Transverse colon (tissue), 4 donors: ENCODE measurements at regions not wholly inside any gene's neighbourhood (a gene's known extent, or its start where the extent isn't known, plus 50 kb on each side); places are given as distances from the start of the nearest gene placed in this dataset.

Experiments
- DNase-seq: peaks from one replicate; pipeline ENCODE4 v3.0.0-alpha.2; 2019
- H3K27ac ChIP-seq, 4 donors: fragments of 200-600 bp; sonication (generic); 2 replicates each; pipeline ENCODE4 v1.5.1; 2016 to 2018; ENCODE audit warnings: inconsistent platforms in 4 of 4
- H3K27me3 ChIP-seq: fragments of 200-600 bp; sonication (generic); 2 replicates; pipeline ENCODE4 v1.5.1; 2017; ENCODE audit warnings: inconsistent platforms
- H3K36me3 ChIP-seq, 4 donors: fragments of 200-600 bp; sonication (generic); 2 replicates each; pipeline ENCODE4 v1.5.1; 2017 to 2019; ENCODE audit warnings: inconsistent platforms in 4 of 4
- H3K4me1 ChIP-seq, 4 donors: fragments of 200-600 bp; sonication (generic); 2 replicates each; pipeline ENCODE4 v1.5.1; 2017 to 2020; ENCODE audit warnings: inconsistent platforms in 4 of 4
- H3K4me3 ChIP-seq, 4 donors: fragments of 200-600 bp; sonication (generic); 1 replicate in 1 of 4; 2 replicates in 3 of 4; pipeline versions ENCODE4 v1.5.1 to v1.6.1; 2017 to 2019; ENCODE audit warnings: inconsistent platforms in 4 of 4
- H3K9me3 ChIP-seq, 2 donors: fragments of 200-600 bp; sonication (generic); 2 replicates each; pipeline ENCODE4 v1.5.1; 2017 to 2019; ENCODE audit warnings: inconsistent platforms in 2 of 2
- EP300 ChIP-seq: sonication (generic); formaldehyde crosslinking; IDR thresholded peaks from one replicate; pipeline ENCODE4 v1.6.1; 2017; ENCODE audit warnings: antibody characterized with exemption, low read depth
- POLR2A ChIP-seq: fragments of 450-650 bp; IDR thresholded peaks from one replicate; pipeline ENCODE4 v1.6.1; 2016; ENCODE audit warnings: antibody characterized with exemption, mild to moderate bottlenecking, moderate library complexity
- POLR2AphosphoS5 ChIP-seq, 3 donors: sonication (generic); formaldehyde crosslinking; IDR thresholded peaks; one replicate each; pipeline ENCODE4 v1.6.1; 2016; ENCODE audit warnings: antibody characterized with exemption in 3 of 3
- WGBS, 2 donors: methylation state at CpG; one replicate each; pipeline ENCODE4 v1.1.5; 2018; ENCODE audit warnings: low coverage in 1 of 2; 5-methylcytosine and 5-hydroxymethylcytosine counted together
- in situ Hi-C, 4 donors: fragments of 200-750 bp; cut with MboI; loops; one replicate each; pipeline versions ENCODE4 v1.15.0 to v1.15.1; 2017; ENCODE audit warnings: low sequenced_read_pairs in 3 of 4, low pct_ligation_motif_present in 1 of 4, low pct_unique_long_range_greater_than_20kb in 1 of 4
- intact Hi-C: fragments of 100-400 bp; cut with DNase I; formaldehyde crosslinking; loops from one replicate; pipeline ENCODE4 v1.15.1; 2023; ENCODE audit warnings: low total_unique reads
- TF ChIP-seq, protein P1 (sequence below), 5 experiments: fragments of 200-600 bp in 3 of 5; fragments of 450-650 bp in 2 of 5; sonication (generic) in 3 of 5; IDR thresholded peaks; 1 replicate in 2 of 5; 2 replicates in 3 of 5; pipeline ENCODE4 v1.5.1; 2016 to 2017; ENCODE audit warnings: antibody characterized with exemption in 5 of 5, inconsistent platforms in 3 of 5, mild to moderate bottlenecking in 2 of 5, moderate library complexity in 1 of 5

DNA sequence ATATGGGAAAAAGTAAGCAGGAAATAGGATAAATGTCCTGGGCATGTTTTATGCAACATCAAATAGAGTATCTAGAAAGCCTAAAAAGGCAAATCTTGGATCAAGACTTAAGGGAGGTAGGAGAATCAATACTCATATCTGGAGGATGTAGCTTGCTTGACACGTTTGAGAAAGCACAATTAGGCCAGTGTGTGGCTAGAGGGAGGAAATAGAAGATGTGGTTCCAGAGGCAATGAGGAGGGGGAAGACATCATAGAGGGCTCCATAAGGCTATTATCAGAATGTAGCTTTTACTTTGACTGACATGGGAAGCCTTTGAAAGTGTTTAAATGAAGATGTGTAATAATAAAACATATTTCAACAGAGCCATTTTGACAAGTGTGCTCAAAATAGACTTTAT, 200.7 kb upstream of the CDH12 start:
- Histone ChIP-seq H3K4me3 (no peak overlapping the region), H3K36me3 (no peaks in the 10 kb centered on the region), H3K27me3 (no peaks in the 10 kb centered on the region), H3K9me3 (no peaks in the 10 kb centered on the region), H3K27ac (no peak overlapping the region), H3K4me1 (no peaks in the 10 kb centered on the region)
- no peak for TF ChIP-seq POLR2A
- TF ChIP-seq POLR2AphosphoS5 (IDR thresholded peaks at IDR 0.05) = no peak
- TF ChIP-seq, protein P1, sequence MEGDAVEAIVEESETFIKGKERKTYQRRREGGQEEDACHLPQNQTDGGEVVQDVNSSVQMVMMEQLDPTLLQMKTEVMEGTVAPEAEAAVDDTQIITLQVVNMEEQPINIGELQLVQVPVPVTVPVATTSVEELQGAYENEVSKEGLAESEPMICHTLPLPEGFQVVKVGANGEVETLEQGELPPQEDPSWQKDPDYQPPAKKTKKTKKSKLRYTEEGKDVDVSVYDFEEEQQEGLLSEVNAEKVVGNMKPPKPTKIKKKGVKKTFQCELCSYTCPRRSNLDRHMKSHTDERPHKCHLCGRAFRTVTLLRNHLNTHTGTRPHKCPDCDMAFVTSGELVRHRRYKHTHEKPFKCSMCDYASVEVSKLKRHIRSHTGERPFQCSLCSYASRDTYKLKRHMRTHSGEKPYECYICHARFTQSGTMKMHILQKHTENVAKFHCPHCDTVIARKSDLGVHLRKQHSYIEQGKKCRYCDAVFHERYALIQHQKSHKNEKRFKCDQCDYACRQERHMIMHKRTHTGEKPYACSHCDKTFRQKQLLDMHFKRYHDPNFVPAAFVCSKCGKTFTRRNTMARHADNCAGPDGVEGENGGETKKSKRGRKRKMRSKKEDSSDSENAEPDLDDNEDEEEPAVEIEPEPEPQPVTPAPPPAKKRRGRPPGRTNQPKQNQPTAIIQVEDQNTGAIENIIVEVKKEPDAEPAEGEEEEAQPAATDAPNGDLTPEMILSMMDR (IDR thresholded peaks at IDR 0.05) = no peak
- no peak for TF ChIP-seq EP300
- DNase-seq = no peak
- intact Hi-C loops (no loop called here), in situ Hi-C loops (no loop called here)
- WGBS, 2 donors = 17% methylated on average over 1 of the region's 1 CpG

DNA sequence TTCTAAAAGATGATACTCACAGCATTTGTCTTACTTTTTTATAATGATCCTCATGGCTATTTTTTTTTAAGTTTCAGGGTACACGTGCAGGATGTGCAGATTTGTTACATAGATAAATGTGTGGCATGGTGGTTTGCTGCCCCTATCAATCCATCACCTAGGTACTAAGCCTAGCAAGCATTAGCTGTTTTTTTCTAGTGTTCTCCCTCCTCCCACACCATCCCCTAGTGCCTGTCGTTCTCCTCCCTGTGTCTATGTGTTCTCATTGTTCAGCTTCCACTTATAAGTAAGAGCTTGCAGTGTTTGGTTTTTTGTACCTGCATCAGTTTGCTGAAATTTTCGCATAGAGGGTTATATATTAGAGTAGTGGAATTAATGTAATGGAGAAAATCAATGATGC, 189.1 kb upstream of the CDH12 start:
- Histone ChIP-seq H3K27me3 (no peaks in the 10 kb centered on the region), H3K4me3 (no peak overlapping the region), H3K36me3 (no peaks in the 10 kb centered on the region), H3K27ac (no peak overlapping the region), H3K4me1 (no peaks in the 10 kb centered on the region), H3K9me3 (no peaks in the 10 kb centered on the region)
- intact Hi-C loops = no loop called here
- no peak for DNase-seq
- in situ Hi-C loops = no loop called here
- 31 to 41% methylated on average over 3 of the region's 3 CpGs for WGBS, 2 donors
- TF ChIP-seq POLR2A (no peak), POLR2AphosphoS5 (IDR thresholded peaks at IDR 0.05) (no peak), EP300 (no peak)
- TF ChIP-seq, protein P1 (IDR thresholded peaks at IDR 0.05) = no peak

DNA sequence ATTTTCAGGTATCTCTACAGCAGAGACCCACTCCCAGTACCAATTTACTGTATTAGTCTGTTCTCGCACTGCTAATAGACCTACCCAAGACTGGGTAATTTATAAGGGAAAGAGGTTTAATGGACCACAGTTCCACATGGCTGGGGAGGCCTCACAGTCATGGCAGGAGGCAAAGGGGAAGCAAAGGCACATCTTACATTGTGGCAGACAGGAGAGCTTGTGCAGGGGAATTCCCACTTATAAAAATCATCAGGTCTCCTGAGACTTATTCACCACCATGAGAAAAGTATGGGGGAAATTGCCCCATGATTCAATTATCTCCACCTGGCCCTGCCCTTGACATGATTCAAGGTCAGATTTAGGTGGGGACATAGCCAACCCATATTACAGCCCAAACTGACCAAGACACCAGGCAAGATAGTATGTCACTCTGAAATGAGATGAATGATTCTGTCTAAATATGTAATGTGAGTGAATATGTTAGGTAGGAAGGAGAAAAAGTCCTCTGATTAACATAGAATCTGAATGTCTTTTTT, 182.5 kb upstream of the CDH12 start:
- no peak for TF ChIP-seq EP300
- no peak for TF ChIP-seq POLR2AphosphoS5 (IDR thresholded peaks at IDR 0.05)
- TF ChIP-seq, protein P1 (IDR thresholded peaks at IDR 0.05) = no peak
- no peak for TF ChIP-seq POLR2A
- intact Hi-C loops = no loop called here

DNA sequence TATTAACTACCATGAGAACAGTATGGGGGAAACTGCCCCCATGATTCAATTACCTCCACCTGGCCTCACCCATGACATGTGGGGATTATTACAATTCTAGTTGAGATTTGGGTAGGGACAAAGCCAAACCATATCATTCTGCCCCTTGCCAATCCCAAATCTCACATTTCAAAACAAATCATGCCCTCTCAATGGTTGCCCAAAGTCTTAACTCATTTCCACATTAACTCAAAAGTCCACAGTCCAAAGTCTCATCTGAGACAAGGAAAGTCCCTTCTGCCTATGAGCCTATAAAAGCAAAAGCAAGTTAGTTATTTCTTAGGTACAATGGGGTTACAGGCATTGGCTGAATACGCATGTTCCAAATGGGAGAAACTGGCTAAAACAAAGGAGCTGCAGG, 180.7 kb upstream of the CDH12 start:
- H3K4me1 ChIP-seq = no peaks in the 10 kb centered on the region

More for the DNA sequence above, 182.5 kb upstream of the CDH12 start:
- Histone ChIP-seq H3K4me3 (no peak overlapping the region), H3K27ac (no peak overlapping the region), H3K27me3 (no peaks in the 10 kb centered on the region), H3K36me3 (no peaks in the 10 kb centered on the region), H3K9me3 (no peaks in the 10 kb centered on the region), H3K4me1 (no peaks in the 10 kb centered on the region)
- in situ Hi-C loops = no loop called here
- 14% methylated on average over 1 of the region's 1 CpG; no CpG with 5 or more reads in 1 of the 2 donors for WGBS, 2 donors
- no peak for DNase-seq

More for the DNA sequence above, 180.7 kb upstream of the CDH12 start:
- intact Hi-C loops = no loop called here
- no peak for TF ChIP-seq POLR2AphosphoS5 (IDR thresholded peaks at IDR 0.05)
- no peak for TF ChIP-seq POLR2A
- no peak for TF ChIP-seq EP300
- TF ChIP-seq, protein P1 (IDR thresholded peaks at IDR 0.05) = no peak
- in situ Hi-C loops = no loop called here
- 84% methylated on average over 1 of the region's 1 CpG; no CpG with 5 or more reads in 1 of the 2 donors for WGBS, 2 donors
- Histone ChIP-seq H3K4me3 (no peak overlapping the region), H3K9me3 (no peaks in the 10 kb centered on the region), H3K36me3 (no peaks in the 10 kb centered on the region), H3K27me3 (no peaks in the 10 kb centered on the region), H3K27ac (no peak overlapping the region)
- no peak for DNase-seq
